GM18870 (cell line): ENCODE measurements at regions not wholly inside any gene's neighbourhood (a gene's known extent, or its start where the extent isn't known, plus 50 kb on each side); places are given as distances from the start of the nearest gene placed in this dataset.

ENCODE experiments used
- ATAC-seq: cut with Tn5 transposase; IDR thresholded peaks from one replicate; pipeline ENCODE4 v1.9.1; 2021; ENCODE audit warnings: moderate library complexity; ENCODE audit not compliant: unreplicated experiment

DNA sequence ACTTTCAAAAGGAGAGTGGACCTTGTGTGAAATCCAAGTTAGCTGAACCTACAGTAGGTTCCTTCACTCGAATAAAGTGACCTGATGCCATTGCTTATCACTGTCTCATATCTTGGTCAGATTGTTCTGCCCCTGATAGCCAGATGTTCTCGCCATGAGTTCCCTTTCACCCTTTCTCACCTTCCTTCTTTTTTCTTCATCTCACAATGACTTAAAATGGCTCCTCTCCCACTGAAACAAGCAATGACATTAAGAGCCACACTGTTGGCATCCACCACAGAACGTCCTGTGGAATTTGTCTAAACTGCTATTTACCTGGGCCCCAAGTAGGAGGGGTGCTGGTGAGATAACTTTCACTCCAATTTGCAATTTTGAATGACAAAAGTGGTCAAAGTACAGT, 227.6 kb upstream of the PPP1R2C start:
- ATAC-seq, result no peak

- no peak for ATAC-seq
Measured at GRCh38 chrX:43008356-43008755, 230.4 kb upstream of the PPP1R2C start.

DNA sequence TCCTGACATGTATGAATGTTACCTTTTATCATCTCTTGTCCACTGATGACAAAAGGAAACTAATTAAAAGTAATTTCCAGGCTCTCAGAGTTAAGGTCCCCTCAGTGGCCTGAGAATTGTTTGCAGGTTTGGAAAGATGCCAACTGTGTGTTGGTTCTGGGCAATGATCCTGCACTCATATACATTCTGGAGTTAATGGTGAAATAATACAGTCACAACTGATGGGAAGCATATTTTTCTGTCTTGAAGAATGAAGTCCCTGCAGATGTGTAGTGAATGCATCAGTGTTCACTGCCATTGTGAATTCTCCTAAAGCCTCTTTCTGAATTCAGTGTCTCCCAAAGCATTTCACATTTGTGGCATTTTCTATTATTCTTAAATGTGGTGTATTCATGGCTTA, 238.1 kb upstream of the PPP1R2C start:
- ATAC-seq, result no peak

DNA sequence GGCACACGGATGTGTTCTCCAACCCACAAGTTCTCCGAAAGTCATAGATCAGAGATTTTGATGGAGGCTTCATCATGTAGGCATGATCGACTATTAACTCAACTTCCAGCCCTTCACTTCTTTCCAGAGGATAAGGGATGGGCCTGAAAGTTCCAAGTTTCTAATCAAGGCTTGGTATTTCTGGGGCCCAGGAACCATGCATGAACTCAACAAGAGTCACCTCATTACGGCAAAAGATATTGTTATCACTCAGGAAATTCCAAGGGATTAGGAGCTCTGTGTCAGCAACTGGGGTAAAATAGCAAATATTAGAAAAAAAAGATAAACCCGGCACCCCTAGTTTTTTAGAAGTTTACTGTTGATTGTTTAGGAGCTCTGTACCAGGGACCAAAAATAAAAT, 240.1 kb upstream of the PPP1R2C start:
- ATAC-seq, result no peak

- no peak for ATAC-seq
Measured at GRCh38 chrX:43019021-43019420, 241.1 kb upstream of the PPP1R2C start.

DNA sequence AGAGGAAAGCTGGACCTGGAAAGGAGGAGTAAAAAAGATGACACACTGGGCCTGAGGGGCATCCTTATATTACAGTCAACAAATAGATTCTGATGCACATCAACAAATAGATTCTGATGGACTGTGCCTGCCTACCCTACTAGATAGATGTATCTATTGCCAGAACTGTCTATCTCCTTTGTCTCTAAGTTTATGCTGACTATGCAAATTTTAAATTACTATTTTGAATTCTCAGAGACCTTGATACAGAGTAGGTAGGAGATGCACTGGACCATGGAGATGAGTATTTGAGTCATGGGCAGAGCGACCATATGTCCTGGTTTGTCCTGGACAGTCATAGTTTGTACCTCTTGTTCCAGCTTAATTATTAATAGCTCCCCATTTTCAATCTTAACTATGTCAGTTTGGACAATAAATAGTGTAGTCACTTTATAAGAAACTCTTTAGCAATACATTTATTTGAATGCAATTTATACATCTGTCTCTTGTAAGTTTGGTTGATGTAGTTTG, 247.9 kb upstream of the PPP1R2C start:
- ATAC-seq, result no peak

- no peak for ATAC-seq
Measured at GRCh38 chrX:43064096-43064495, 286.1 kb upstream of the PPP1R2C start.

- ATAC-seq, result no peak
Measured at GRCh38 chrX:43065978-43066377, 288.0 kb upstream of the PPP1R2C start.

- no peak for ATAC-seq
Measured at GRCh38 chrX:43068639-43069038, 290.7 kb upstream of the PPP1R2C start.

DNA sequence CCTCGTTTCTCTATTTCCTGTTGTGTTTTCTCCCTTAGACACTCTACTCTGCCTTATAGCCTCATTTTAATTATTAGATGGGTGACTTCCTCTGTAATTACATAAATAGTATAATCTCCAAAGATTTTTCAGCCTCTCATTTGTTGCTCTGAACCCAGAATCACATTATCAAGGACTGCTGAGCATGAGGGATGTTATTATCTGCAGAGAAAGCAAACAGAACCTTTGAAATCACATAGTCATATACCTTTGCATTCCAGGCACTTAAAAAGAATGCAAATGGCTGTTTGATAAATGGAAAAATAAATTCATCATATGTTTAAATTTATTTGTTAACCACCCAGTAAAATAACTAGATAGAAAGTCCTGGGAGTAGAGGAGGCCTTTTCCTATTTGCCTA, 305.1 kb upstream of the PPP1R2C start:
- ATAC-seq, result no peak

GRCh38 chrX:43087830-43088229, 309.9 kb upstream of the PPP1R2C start:
- no peak for ATAC-seq

- no peak for ATAC-seq
Measured at GRCh38 chrX:43096830-43097229, 318.9 kb upstream of the PPP1R2C start.

- no peak for ATAC-seq
Measured at GRCh38 chrX:43106009-43106408, 328.0 kb upstream of the PPP1R2C start.

DNA sequence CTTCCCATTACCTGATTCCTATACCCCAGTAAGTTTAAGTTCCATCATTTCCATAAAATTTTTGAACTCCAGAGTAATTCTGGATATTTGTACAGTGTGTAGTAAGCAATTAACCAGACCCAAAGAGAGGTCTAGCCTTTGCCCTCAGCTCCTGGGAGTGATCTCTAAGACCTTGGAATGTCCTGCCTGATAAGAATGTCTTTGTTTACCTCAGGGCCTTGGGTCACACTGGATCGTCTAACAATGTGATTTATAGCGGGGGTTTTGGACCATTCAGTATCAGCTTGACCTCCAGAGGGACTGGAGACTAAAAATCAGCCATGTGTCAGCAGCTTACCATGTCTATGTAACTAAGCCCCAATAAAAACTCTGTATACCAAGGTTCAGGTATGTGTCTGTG, 330.9 kb upstream of the PPP1R2C start:
- no peak for ATAC-seq

- ATAC-seq, result no peak
Measured at GRCh38 chrX:43121637-43122036, 343.7 kb upstream of the PPP1R2C start.

GRCh38 chrX:43139645-43140044, 361.7 kb upstream of the PPP1R2C start:
- no peak for ATAC-seq

DNA sequence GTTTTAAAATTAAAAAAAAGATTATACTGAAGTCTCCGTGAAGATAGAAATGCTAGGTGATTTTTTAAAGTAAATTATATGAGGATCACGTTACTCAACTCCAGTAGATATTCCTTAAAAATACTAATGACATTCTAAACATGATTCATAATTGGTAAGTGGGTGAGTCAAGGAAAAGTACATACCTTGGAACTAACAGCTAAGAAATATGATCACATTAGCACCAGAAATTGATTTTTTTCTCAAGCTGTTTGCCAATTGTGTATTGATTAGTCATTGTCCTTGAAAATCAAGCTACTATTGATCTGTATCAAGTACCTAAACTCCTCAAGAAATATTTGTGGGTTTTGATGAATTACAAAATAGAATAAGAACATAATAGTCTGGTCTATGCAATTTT, 362.6 kb upstream of the PPP1R2C start:
- ATAC-seq, result no peak

GRCh38 chrX:43141885-43142284, 363.9 kb upstream of the PPP1R2C start:
- ATAC-seq, result no peak

DNA sequence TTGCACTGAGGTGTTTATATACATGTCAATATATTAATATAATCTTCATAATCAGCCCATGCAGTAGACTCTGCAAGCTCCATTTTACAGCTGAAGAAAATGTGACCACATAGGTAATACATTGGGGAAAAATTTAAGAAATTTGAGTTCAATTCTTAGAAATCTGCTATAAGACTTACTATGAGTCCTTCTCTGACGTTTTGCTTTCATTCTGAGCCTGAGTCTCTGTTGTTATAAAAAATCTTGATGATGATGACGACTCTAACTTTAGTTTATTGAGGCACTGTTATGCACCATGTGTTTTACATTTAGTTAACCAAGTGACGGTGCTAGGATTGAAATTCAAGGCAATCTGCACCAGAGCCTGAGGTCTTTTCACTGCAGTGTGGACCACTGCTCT, 370.3 kb upstream of the PPP1R2C start:
- ATAC-seq, result no peak

DNA sequence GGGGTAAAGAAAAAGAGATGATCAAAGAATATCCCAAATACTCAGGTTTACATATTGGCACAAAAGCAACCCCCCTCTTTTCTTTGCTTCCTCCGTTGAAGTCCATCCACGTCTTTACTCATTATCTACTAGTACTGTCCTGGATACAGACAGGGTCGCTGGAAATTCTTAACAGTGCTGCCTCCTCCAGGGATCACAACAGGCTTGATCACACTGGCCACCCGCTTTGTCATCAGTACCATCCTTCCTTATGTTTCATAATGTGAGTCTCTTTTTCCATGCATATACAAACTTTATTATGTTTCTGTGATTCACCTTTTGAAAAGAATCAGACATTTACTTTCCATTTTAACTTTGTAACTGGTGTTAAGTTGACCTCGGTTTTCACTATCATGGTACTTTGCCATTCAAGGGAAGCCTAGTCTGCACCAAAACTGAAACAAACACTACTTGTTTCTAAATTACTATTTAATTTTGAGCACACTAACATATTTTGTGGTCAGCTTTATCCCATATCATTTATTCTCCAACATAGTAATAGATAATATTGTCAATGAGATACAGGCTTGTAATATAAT, 387.5 kb upstream of the PPP1R2C start:
- ATAC-seq, result no peak

DNA sequence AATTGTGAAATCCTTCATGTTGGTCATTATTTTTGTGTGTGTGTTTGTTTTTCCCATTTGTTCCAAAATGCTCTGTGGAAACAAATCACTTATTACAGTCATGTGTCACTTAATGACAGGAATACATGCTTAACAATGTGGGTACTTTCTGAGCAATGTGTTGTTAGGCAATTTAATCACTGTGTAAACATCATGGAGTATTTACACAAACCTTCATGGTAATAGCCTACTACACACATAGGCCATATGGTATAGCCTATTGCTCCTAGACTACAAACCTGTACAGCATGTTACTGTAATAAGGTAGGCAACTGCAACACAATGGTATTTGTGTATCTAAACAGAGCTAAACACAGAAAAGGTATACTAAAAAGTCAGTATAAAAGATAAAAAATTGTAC, 388.9 kb upstream of the PPP1R2C start:
- ATAC-seq, result no peak

DNA sequence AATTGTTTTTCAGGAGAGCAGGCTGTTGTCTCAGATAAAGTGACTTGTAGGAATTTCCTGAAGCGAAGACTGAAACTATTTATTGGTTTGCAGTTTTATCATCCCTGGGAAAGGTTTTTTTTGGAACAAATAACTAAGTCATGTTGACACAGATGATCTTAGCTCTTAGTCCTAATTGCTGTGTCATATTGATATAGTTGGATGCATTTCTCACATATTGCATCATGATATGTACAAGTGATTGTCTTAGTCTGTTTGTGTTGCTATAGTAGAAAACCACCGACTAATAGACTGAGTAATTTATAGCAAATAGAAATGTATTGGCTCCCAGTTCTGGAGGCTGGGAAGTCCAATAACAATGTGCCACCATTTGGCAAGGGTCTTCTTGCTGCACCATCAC, 397.5 kb upstream of the PPP1R2C start:
- ATAC-seq, result no peak

DNA sequence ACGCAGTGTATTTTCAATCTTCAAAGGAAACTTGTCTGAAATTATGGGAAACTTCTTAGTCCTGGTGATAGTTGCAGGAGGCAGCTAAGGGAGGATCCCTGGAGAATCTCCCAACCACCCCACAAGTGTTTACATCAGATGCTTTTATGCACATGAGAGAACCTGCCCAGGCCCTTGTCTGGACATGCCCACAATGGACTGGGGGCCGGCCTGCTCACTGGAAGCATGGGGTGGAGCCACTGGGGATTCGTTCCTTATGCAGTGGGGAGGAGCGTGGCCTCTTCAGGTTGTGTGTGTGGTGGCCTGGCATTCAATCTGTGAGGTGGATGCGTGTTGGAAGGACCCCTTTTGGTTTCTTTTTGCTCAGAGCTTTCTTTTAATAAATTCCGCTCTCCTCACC, 398.7 kb upstream of the PPP1R2C start:
- ATAC-seq, result no peak
